Type B pancreatic cell (in vitro differentiated cells): ENCODE measurements at regions not wholly inside any gene's neighbourhood (a gene's known extent, or its start where the extent isn't known, plus 50 kb on each side); places are given as distances from the start of the nearest gene placed in this dataset.

ENCODE experiments used
- DNase-seq: peaks from one replicate; pipeline ENCODE4 v3.0.0; 2021; ENCODE audit warnings: mixed read lengths; ENCODE audit not compliant: unreplicated experiment; ENCODE audit errors: extremely low spot score
- H3K27ac Mint-ChIP-seq: 2 replicates; pipeline ENCODE4 v1.8.0; 2021; ENCODE audit warnings: mild to moderate bottlenecking, mixed read lengths
- H3K27me3 Mint-ChIP-seq: 2 replicates; pipeline ENCODE4 v1.8.0; 2021; ENCODE audit warnings: mixed read lengths
- H3K36me3 Mint-ChIP-seq: 2 replicates; pipeline ENCODE4 v1.8.0; 2021; ENCODE audit warnings: mixed read lengths
- H3K4me1 Mint-ChIP-seq: one replicate; pipeline ENCODE4 v1.8.0; 2021; ENCODE audit warnings: mixed read lengths; ENCODE audit not compliant: unreplicated experiment
- H3K4me3 Mint-ChIP-seq: 2 replicates; pipeline ENCODE4 v1.8.0; 2021; ENCODE audit warnings: mild to moderate bottlenecking, mixed read lengths
- H3K9me3 Mint-ChIP-seq: 2 replicates; pipeline ENCODE4 v1.8.0; 2021; ENCODE audit warnings: mixed read lengths
- TF ChIP-seq, protein P1 (sequence below): fragments of 200-600 bp; sonication (generic); conservative IDR thresholded peaks from 2 replicates; pipeline ENCODE4 v1.5.0; 2021; ENCODE audit warnings: antibody characterized with exemption, mild to moderate bottlenecking

DNA sequence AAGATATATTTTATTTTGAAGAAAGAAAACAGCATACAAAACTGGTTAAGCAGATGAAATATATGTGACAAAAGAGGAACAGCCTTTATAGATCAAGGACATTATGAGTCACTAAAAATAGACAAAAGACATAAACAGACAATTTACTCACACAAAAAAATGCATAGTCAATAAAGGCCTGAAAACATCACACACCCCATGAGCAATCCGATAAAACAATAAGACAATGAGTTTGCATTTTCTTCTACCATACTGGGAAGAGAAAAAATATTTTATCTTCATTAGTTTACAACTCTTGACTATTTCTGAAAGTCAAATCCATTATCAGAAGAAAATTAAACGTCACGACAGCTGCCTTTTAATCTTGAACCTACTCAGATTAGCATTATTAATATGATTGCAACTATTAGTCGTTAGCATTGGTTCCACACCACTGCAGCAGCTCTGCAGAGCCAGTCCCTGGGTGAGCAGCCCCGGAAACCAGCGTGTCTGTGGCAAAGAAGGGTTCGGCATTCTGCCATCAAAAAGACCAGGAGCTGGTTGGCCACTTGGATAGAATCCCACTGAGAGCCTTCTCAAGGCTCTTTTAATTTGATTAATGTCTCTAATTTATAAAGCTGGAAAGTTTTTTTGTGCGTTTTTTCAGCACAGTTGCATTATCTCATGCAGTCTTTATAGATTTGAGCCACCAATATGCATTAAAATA, 305.4 kb upstream of the SHH start:
- no peak overlapping the region for H3K27ac Mint-ChIP-seq
- DNase-seq: no peak
- TF ChIP-seq, protein P1, sequence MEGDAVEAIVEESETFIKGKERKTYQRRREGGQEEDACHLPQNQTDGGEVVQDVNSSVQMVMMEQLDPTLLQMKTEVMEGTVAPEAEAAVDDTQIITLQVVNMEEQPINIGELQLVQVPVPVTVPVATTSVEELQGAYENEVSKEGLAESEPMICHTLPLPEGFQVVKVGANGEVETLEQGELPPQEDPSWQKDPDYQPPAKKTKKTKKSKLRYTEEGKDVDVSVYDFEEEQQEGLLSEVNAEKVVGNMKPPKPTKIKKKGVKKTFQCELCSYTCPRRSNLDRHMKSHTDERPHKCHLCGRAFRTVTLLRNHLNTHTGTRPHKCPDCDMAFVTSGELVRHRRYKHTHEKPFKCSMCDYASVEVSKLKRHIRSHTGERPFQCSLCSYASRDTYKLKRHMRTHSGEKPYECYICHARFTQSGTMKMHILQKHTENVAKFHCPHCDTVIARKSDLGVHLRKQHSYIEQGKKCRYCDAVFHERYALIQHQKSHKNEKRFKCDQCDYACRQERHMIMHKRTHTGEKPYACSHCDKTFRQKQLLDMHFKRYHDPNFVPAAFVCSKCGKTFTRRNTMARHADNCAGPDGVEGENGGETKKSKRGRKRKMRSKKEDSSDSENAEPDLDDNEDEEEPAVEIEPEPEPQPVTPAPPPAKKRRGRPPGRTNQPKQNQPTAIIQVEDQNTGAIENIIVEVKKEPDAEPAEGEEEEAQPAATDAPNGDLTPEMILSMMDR: no peak
- H3K27me3 Mint-ChIP-seq: no peaks in the 10 kb centered on the region
- H3K4me3 Mint-ChIP-seq: no peak overlapping the region
- no peaks in the 10 kb centered on the region for H3K9me3 Mint-ChIP-seq
- no peaks in the 10 kb centered on the region for H3K36me3 Mint-ChIP-seq
- no peaks in the 10 kb centered on the region for H3K4me1 Mint-ChIP-seq

DNA sequence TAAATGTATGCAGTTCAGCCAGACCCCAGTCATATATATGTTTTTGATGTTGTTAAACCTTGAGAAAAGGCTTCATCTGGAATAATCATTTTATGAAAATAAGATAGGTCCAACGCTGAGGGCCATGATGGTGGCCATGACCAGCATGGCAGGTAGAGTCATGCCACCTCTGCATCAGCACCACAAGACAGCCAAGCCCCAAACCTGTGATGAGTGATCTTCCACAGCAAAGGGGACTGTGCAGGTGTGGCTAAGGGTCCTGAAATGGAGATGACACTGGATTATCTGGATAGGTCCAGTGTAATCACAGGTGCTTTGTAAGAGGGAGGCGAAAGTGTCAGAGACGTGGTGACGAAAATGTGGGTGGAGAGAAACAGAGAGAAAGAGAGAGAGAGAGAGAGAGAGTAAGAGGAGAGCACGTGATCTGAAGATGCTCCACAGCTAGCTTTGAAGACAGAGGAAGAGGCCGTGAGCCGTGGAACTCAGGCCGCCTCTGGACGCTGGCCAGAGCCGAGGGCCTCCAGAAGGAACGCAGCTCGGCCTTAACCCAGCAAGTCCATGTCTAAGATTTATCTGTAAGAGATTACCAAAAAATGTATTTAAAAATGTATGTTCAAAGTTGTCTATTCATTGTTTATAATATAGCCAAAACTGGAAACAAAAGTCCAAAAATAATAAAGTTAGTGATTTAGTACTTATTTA, 304.4 kb upstream of the SHH start:
- Mint-ChIP-seq H3K4me1 (no peaks in the 10 kb centered on the region), H3K4me3 (no peak overlapping the region), H3K9me3 (no peaks in the 10 kb centered on the region), H3K27me3 (no peaks in the 10 kb centered on the region), H3K36me3 (no peaks in the 10 kb centered on the region), H3K27ac (no peak overlapping the region)
- TF ChIP-seq, protein P1: no peak
- DNase-seq: no peak

DNA sequence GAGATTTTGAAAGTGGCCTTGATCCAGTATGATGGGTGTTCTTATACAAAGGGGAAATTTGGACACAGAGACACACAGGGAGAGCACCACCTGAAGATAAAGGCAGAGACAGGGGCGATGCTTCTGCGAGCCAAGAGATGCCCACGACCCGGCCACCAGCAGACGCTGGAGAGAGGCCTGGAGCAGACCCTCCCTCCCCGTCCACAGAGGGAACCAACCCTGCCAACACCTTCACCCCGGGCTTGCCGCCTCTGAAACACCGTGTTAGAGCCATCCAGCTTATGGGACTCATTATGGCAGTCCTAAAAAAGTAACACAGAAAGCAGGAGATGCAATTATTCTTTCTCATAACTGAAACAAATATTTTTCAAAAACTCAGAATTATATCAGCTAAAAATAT, 303.3 kb upstream of the SHH start:
- no peaks in the 10 kb centered on the region for H3K36me3 Mint-ChIP-seq
- H3K4me1 Mint-ChIP-seq: no peaks in the 10 kb centered on the region

DNA sequence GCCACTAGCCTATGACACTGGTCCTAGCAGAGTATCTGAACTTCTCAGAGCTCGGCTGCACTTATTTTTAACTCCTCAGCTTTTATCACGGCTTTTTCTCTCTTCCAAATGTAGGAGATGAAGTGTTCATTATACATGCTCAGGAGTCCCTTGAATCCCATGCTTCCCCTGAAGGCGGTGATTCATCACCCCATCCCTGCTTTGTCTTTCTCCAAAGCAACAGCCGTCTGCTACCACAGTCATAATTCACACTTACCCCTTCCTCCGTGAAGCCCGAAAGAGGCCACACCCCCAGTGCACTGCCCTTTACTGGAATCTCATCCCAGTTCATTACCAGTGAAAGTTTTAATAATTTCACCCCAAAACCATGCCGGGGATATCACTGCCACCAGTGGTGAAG, 301.5 kb upstream of the SHH start:
- TF ChIP-seq, protein P1: no peak
- no peak for DNase-seq
- no peaks in the 10 kb centered on the region for H3K36me3 Mint-ChIP-seq
- H3K27me3 Mint-ChIP-seq: no peaks in the 10 kb centered on the region
- H3K9me3 Mint-ChIP-seq: no peaks in the 10 kb centered on the region
- H3K27ac Mint-ChIP-seq: no peak overlapping the region
- no peaks in the 10 kb centered on the region for H3K4me1 Mint-ChIP-seq
- H3K4me3 Mint-ChIP-seq: no peak overlapping the region

More for the DNA sequence above, 303.3 kb upstream of the SHH start:
- no peak overlapping the region for H3K27ac Mint-ChIP-seq
- no peaks in the 10 kb centered on the region for H3K27me3 Mint-ChIP-seq
- no peak for DNase-seq
- H3K4me3 Mint-ChIP-seq: no peak overlapping the region
- TF ChIP-seq, protein P1: no peak
- H3K9me3 Mint-ChIP-seq: no peaks in the 10 kb centered on the region

DNA sequence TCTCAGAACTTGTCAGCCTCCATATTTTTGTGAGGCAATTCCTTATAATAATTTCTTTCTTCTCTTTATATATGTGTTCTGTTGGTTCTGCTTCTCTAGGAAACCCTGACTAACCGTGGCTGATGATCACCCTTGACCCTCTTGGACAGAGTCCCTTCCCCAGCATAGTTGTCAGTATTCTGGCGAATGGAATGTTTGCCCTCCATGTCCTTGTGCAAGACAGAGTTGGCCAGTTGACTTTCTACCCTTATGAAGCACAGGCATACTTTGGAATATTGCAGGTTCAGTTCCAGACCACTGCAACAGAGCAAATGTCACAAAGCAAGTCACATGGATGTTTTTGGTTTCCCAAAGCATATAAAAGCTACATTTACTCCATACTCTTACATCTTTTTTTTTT, 297.7 kb upstream of the SHH start:
- H3K36me3 Mint-ChIP-seq: no peaks in the 10 kb centered on the region
- H3K4me3 Mint-ChIP-seq: no peak overlapping the region
- TF ChIP-seq, protein P1: no peak
- H3K4me1 Mint-ChIP-seq: no peaks in the 10 kb centered on the region
- no peak for DNase-seq
- peaks cover 3% of the 10 kb centered on the region for H3K27me3 Mint-ChIP-seq
- no peak overlapping the region for H3K27ac Mint-ChIP-seq
- H3K9me3 Mint-ChIP-seq: no peaks in the 10 kb centered on the region
